GM23338 (cell line): ENCODE measurements at regions not wholly inside any gene's neighbourhood (a gene's known extent, or its start where the extent isn't known, plus 50 kb on each side); places are given as distances from the start of the nearest gene placed in this dataset.
A peak's percentile ranks its signal among the peaks of the same experiment; 100 is the strongest.

ENCODE experiments used
- ATAC-seq: fragments of 200-7000 bp; cut with Tn5 transposase; 3 replicates; pipeline ENCODE4 v1.9.1; 2020
- DNase-seq: peaks from one replicate; pipeline ENCODE4 v3.0.0-alpha.2; 2015; ENCODE audit warnings: low spot score
- H2AFZ ChIP-seq: fragments of 200-600 bp; sonication (generic); 2 replicates; pipeline ENCODE4 v1.8.0; 2016; ENCODE audit warnings: antibody characterized with exemption, mild to moderate bottlenecking, moderate library complexity
- H3F3A ChIP-seq: fragments of 200-600 bp; sonication (generic); replicated peaks from 2 replicates; pipeline ENCODE4 v1.8.0; 2017; ENCODE audit warnings: antibody characterized with exemption, mixed run types, low read depth
- H3K27ac ChIP-seq: fragments of 200-600 bp; sonication (generic); 2 replicates; pipeline ENCODE4 v1.6.1; 2016; ENCODE audit warnings: low read depth
- H3K27me3 ChIP-seq: fragments of 200-600 bp; sonication (generic); 2 replicates; pipeline ENCODE4 v1.8.0; 2016; ENCODE audit warnings: mild to moderate bottlenecking, mixed run types, moderate library complexity; ENCODE audit not compliant: insufficient read depth
- H3K36me3 ChIP-seq: fragments of 200-600 bp; sonication (generic); 2 replicates; pipeline ENCODE4 v1.8.0; 2016; ENCODE audit warnings: mild to moderate bottlenecking; ENCODE audit not compliant: insufficient read depth
- H3K4me1 ChIP-seq: fragments of 200-600 bp; sonication (generic); 2 replicates; pipeline ENCODE4 v1.8.0; 2016; ENCODE audit warnings: mild to moderate bottlenecking, moderate library complexity; ENCODE audit not compliant: insufficient read depth
- H3K4me2 ChIP-seq: fragments of 200-600 bp; sonication (generic); 2 replicates; pipeline ENCODE4 v1.7.1; 2017; ENCODE audit warnings: mixed run types
- H3K4me3 ChIP-seq: fragments of 200-600 bp; sonication (generic); 2 replicates; pipeline ENCODE4 v1.6.1; 2016; ENCODE audit warnings: mixed run types
- H3K79me2 ChIP-seq: fragments of 200-600 bp; sonication (generic); replicated peaks from 2 replicates; pipeline ENCODE4 v1.8.0; 2017; ENCODE audit warnings: mild to moderate bottlenecking; ENCODE audit not compliant: insufficient read depth
- H3K9me2 ChIP-seq: fragments of 200-600 bp; sonication (generic); 2 replicates; pipeline ENCODE4 v1.8.0; 2017; ENCODE audit not compliant: insufficient read depth
- H4K20me1 ChIP-seq: fragments of 200-600 bp; sonication (generic); replicated peaks from 2 replicates; pipeline ENCODE4 v1.8.0; 2017; ENCODE audit warnings: mild to moderate bottlenecking; ENCODE audit not compliant: insufficient read depth
- H3K27ac Mint-ChIP-seq: 2 replicates; pipeline ENCODE4 v1.8.0; 2020; ENCODE audit warnings: inconsistent platforms, mild to moderate bottlenecking, moderate library complexity, mixed read lengths
- H3K27me3 Mint-ChIP-seq: 3 replicates; pipeline ENCODE4 v1.8.0; 2022; ENCODE audit warnings: low read depth, mild to moderate bottlenecking, moderate library complexity, mixed read lengths, inconsistent platforms; ENCODE audit not compliant: insufficient read depth, poor library complexity
- H3K36me3 Mint-ChIP-seq: 3 replicates; pipeline ENCODE4 v1.8.0; 2021; ENCODE audit warnings: low read depth, mild to moderate bottlenecking, inconsistent platforms, moderate library complexity, mixed read lengths
- H3K4me1 Mint-ChIP-seq: 3 replicates; pipeline ENCODE4 v1.8.0; 2020; ENCODE audit warnings: mild to moderate bottlenecking, inconsistent platforms, mixed read lengths
- H3K4me3 Mint-ChIP-seq: 3 replicates; pipeline ENCODE4 v1.8.0; 2021; ENCODE audit warnings: moderate library complexity, mild to moderate bottlenecking, inconsistent platforms, mixed read lengths
- H3K9me3 Mint-ChIP-seq: 3 replicates; pipeline ENCODE4 v1.8.0; 2020; ENCODE audit warnings: moderate library complexity, mild to moderate bottlenecking, inconsistent platforms, mixed read lengths
- CREB1 ChIP-seq: fragments of 250-450 bp; sonication (Bioruptor Pico); IDR thresholded peaks from 2 replicates; pipeline ENCODE4 v1.5.0; 2020; ENCODE audit warnings: low read depth, mild to moderate bottlenecking, moderate library complexity
- EZH2 ChIP-seq: fragments of 200-600 bp; sonication (generic); IDR thresholded peaks from one replicate; pipeline ENCODE4 v1.8.0; 2017; ENCODE audit warnings: antibody characterized with exemption, mild to moderate bottlenecking, low read depth; ENCODE audit not compliant: unreplicated experiment
- EZH2phosphoT487 ChIP-seq: fragments of 200-600 bp; sonication (generic); IDR thresholded peaks from one replicate; pipeline ENCODE4 v1.8.1; 2018; ENCODE audit warnings: antibody characterized with exemption; ENCODE audit not compliant: unreplicated experiment
- JUNB ChIP-seq: IDR thresholded peaks from one replicate; pipeline ENCODE4 v1.6.1; 2016; ENCODE audit warnings: antibody characterized with exemption; ENCODE audit not compliant: unreplicated experiment
- NANOG ChIP-seq: IDR thresholded peaks from 2 replicates; pipeline ENCODE4 v1.6.1; 2016; ENCODE audit warnings: antibody characterized with exemption, borderline replicate concordance
- POLR2AphosphoS5 ChIP-seq: IDR thresholded peaks from 2 replicates; pipeline ENCODE4 v1.6.1; 2016; ENCODE audit warnings: antibody characterized with exemption, low read depth
- STAT1 ChIP-seq: IDR thresholded peaks from one replicate; pipeline ENCODE4 v1.6.1; 2016; ENCODE audit warnings: antibody characterized with exemption; ENCODE audit not compliant: unreplicated experiment
- ZNF114 ChIP-seq: fragments of 250-450 bp; sonication (Bioruptor Pico); IDR thresholded peaks from 2 replicates; pipeline ENCODE4 v1.5.0; 2020; ENCODE audit warnings: mild to moderate bottlenecking, moderate library complexity
- ZNF331 ChIP-seq: fragments of 250-450 bp; sonication (Bioruptor Pico); IDR thresholded peaks from 2 replicates; pipeline ENCODE4 v1.5.0; 2020; ENCODE audit warnings: low read depth, mild to moderate bottlenecking, moderate library complexity
- TF ChIP-seq, protein P1 (sequence below): IDR thresholded peaks from one replicate; pipeline ENCODE4 v1.6.1; 2018; ENCODE audit warnings: antibody characterized with exemption; ENCODE audit not compliant: unreplicated experiment
- TF ChIP-seq, protein P2 (sequence below), 2 experiments: fragments of 200-600 bp in 1 of 2; sonication (generic) in 1 of 2; conservative IDR thresholded peaks; 2 replicates each; pipeline versions ENCODE4 v1.5.1 to v1.6.1; 2016 to 2017; ENCODE audit warnings: antibody characterized with exemption in 2 of 2, low read depth in 2 of 2, mild to moderate bottlenecking in 2 of 2, moderate library complexity in 1 of 2
- TF ChIP-seq, protein P3 (sequence below): fragments of 250-450 bp; sonication (Bioruptor Pico); IDR thresholded peaks from 2 replicates; pipeline ENCODE4 v1.5.0; 2020; ENCODE audit warnings: mild to moderate bottlenecking, moderate library complexity
- TF ChIP-seq, protein P4 (sequence below): IDR thresholded peaks from 2 replicates; pipeline ENCODE4 v1.6.1; 2016; ENCODE audit warnings: antibody characterized with exemption

DNA sequence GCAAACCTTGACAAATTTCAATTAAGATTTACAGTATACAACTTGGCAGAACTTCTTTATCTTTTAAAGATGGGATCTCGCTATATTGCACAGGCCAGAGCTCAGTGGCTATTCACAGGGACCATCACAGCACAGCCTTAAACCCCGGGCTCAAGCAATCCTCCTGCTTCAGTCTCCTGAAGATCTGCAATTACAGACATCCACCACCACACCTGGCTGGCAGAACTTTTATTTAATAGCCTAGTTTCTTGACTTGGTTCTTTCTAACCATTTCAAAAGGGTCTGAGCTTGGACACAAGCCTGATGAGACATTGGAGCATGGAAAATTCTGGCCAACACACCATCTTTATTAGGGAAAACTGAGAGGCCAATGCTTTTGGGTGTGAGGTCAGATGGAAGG, 151.6 kb upstream of the KCNG1 start:
- H3K9me3 Mint-ChIP-seq, result no peaks in the 10 kb centered on the region
- H3K27ac ChIP-seq, result no peak overlapping the region
- no peaks in the 10 kb centered on the region for H4K20me1 ChIP-seq
- no peak for TF ChIP-seq EZH2phosphoT487
- TF ChIP-seq, protein P1, sequence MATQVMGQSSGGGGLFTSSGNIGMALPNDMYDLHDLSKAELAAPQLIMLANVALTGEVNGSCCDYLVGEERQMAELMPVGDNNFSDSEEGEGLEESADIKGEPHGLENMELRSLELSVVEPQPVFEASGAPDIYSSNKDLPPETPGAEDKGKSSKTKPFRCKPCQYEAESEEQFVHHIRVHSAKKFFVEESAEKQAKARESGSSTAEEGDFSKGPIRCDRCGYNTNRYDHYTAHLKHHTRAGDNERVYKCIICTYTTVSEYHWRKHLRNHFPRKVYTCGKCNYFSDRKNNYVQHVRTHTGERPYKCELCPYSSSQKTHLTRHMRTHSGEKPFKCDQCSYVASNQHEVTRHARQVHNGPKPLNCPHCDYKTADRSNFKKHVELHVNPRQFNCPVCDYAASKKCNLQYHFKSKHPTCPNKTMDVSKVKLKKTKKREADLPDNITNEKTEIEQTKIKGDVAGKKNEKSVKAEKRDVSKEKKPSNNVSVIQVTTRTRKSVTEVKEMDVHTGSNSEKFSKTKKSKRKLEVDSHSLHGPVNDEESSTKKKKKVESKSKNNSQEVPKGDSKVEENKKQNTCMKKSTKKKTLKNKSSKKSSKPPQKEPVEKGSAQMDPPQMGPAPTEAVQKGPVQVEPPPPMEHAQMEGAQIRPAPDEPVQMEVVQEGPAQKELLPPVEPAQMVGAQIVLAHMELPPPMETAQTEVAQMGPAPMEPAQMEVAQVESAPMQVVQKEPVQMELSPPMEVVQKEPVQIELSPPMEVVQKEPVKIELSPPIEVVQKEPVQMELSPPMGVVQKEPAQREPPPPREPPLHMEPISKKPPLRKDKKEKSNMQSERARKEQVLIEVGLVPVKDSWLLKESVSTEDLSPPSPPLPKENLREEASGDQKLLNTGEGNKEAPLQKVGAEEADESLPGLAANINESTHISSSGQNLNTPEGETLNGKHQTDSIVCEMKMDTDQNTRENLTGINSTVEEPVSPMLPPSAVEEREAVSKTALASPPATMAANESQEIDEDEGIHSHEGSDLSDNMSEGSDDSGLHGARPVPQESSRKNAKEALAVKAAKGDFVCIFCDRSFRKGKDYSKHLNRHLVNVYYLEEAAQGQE, result no peak
- TF ChIP-seq EZH2, result no peak
- no peak for TF ChIP-seq STAT1
- TF ChIP-seq CREB1 (CRISPR knock-in tag), result no peak
- no peak for TF ChIP-seq NANOG
- no peak for TF ChIP-seq ZNF331 (CRISPR knock-in tag)
- TF ChIP-seq, protein P2, sequence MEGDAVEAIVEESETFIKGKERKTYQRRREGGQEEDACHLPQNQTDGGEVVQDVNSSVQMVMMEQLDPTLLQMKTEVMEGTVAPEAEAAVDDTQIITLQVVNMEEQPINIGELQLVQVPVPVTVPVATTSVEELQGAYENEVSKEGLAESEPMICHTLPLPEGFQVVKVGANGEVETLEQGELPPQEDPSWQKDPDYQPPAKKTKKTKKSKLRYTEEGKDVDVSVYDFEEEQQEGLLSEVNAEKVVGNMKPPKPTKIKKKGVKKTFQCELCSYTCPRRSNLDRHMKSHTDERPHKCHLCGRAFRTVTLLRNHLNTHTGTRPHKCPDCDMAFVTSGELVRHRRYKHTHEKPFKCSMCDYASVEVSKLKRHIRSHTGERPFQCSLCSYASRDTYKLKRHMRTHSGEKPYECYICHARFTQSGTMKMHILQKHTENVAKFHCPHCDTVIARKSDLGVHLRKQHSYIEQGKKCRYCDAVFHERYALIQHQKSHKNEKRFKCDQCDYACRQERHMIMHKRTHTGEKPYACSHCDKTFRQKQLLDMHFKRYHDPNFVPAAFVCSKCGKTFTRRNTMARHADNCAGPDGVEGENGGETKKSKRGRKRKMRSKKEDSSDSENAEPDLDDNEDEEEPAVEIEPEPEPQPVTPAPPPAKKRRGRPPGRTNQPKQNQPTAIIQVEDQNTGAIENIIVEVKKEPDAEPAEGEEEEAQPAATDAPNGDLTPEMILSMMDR (conservative IDR thresholded peaks at IDR 0.05; ENCODE audit: low read depth in 2 of 2), result no peak
- TF ChIP-seq POLR2AphosphoS5, result no peak
- no peak for TF ChIP-seq JUNB
- TF ChIP-seq, protein P3, sequence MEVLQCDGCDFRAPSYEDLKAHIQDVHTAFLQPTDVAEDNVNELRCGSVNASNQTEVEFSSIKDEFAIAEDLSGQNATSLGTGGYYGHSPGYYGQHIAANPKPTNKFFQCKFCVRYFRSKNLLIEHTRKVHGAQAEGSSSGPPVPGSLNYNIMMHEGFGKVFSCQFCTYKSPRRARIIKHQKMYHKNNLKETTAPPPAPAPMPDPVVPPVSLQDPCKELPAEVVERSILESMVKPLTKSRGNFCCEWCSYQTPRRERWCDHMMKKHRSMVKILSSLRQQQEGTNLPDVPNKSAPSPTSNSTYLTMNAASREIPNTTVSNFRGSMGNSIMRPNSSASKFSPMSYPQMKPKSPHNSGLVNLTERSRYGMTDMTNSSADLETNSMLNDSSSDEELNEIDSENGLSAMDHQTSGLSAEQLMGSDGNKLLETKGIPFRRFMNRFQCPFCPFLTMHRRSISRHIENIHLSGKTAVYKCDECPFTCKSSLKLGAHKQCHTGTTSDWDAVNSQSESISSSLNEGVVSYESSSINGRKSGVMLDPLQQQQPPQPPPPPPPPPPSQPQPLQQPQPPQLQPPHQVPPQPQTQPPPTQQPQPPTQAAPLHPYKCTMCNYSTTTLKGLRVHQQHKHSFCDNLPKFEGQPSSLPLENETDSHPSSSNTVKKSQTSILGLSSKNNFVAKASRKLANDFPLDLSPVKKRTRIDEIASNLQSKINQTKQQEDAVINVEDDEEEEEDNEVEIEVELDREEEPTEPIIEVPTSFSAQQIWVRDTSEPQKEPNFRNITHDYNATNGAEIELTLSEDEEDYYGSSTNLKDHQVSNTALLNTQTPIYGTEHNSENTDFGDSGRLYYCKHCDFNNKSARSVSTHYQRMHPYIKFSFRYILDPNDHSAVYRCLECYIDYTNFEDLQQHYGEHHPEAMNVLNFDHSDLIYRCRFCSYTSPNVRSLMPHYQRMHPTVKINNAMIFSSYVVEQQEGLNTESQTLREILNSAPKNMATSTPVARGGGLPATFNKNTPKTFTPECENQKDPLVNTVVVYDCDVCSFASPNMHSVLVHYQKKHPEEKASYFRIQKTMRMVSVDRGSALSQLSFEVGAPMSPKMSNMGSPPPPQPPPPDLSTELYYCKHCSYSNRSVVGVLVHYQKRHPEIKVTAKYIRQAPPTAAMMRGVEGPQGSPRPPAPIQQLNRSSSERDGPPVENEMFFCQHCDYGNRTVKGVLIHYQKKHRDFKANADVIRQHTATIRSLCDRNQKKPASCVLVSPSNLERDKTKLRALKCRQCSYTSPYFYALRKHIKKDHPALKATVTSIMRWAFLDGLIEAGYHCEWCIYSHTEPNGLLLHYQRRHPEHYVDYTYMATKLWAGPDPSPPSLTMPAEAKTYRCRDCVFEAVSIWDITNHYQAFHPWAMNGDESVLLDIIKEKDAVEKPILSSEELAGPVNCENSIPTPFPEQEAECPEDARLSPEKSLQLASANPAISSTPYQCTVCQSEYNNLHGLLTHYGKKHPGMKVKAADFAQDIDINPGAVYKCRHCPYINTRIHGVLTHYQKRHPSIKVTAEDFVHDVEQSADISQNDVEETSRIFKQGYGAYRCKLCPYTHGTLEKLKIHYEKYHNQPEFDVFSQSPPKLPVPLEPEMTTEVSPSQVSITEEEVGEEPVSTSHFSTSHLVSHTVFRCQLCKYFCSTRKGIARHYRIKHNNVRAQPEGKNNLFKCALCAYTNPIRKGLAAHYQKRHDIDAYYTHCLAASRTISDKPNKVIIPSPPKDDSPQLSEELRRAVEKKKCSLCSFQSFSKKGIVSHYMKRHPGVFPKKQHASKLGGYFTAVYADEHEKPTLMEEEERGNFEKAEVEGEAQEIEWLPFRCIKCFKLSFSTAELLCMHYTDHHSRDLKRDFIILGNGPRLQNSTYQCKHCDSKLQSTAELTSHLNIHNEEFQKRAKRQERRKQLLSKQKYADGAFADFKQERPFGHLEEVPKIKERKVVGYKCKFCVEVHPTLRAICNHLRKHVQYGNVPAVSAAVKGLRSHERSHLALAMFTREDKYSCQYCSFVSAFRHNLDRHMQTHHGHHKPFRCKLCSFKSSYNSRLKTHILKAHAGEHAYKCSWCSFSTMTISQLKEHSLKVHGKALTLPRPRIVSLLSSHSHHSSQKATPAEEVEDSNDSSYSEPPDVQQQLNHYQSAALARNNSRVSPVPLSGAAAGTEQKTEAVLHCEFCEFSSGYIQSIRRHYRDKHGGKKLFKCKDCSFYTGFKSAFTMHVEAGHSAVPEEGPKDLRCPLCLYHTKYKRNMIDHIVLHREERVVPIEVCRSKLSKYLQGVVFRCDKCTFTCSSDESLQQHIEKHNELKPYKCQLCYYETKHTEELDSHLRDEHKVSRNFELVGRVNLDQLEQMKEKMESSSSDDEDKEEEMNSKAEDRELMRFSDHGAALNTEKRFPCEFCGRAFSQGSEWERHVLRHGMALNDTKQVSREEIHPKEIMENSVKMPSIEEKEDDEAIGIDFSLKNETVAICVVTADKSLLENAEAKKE (CRISPR knock-in tag), result no peak
- TF ChIP-seq, protein P4, sequence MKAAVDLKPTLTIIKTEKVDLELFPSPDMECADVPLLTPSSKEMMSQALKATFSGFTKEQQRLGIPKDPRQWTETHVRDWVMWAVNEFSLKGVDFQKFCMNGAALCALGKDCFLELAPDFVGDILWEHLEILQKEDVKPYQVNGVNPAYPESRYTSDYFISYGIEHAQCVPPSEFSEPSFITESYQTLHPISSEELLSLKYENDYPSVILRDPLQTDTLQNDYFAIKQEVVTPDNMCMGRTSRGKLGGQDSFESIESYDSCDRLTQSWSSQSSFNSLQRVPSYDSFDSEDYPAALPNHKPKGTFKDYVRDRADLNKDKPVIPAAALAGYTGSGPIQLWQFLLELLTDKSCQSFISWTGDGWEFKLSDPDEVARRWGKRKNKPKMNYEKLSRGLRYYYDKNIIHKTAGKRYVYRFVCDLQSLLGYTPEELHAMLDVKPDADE, result no peak
- TF ChIP-seq ZNF114, result no peak
- no peaks in the 10 kb centered on the region for H3F3A ChIP-seq
- peak; percentile 47 for ATAC-seq
- no peaks in the 10 kb centered on the region for H3K79me2 ChIP-seq
- no peak overlapping the region for H2AFZ ChIP-seq
- no peak overlapping the region for H3K4me2 ChIP-seq
- H3K36me3 ChIP-seq, result no peaks in the 10 kb centered on the region
- DNase-seq, result peak; percentile 21
- H3K4me1 Mint-ChIP-seq, result peaks cover 7% of the 10 kb centered on the region; the same call in 2 of the 3 replicates
- H3K27me3 ChIP-seq, result peaks cover 12% of the 10 kb centered on the region; the same call in 1 of the 2 replicates
- no peaks in the 10 kb centered on the region for H3K36me3 Mint-ChIP-seq
- H3K4me1 ChIP-seq, result no peaks in the 10 kb centered on the region
- no peaks in the 10 kb centered on the region for H3K9me2 ChIP-seq
- H3K4me3 ChIP-seq, result no peak overlapping the region
- H3K27ac Mint-ChIP-seq, result no peak overlapping the region
- H3K4me3 Mint-ChIP-seq, result no peak overlapping the region
- no peaks in the 10 kb centered on the region for H3K27me3 Mint-ChIP-seq
